ENCODE measurements at regions not wholly inside any gene's neighbourhood (a gene's known extent, or its start where the extent isn't known, plus 50 kb on each side); places are given as distances from the start of the nearest gene placed in this dataset.

DNA sequence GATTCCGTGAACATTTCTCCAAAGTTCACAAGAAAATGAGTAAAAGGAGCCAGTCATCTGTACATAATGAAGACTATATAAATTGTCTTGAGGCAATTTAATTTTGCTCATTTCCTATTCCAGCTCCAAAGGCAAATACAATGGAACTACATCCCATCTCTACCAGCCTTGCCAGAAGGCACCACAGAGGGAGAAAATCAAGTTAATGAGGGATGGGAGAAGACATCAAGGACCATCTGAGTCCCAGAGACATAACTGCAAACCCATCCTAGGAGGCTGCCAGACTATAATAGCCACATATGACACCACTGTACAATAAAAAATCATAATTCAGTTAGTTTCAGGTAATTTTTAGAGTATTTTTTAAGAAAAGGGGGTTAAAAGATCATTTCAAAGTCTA, 136.3 kb upstream of the RGMB start:
- no peaks in the 10 kb centered on the region for H3K36me3 ChIP-seq (ENCODE audit: insufficient read depth, low read length)
- no peaks in the 10 kb centered on the region for H3K36me3 Mint-ChIP-seq (ENCODE audit: low read depth)
- no peak overlapping the region for H3K4me3 ChIP-seq (ENCODE audit: low read length)
- intact Hi-C loops (cut with DNase I, micrococcal nuclease): no loop called here
- POLR2A ChIA-PET: no interaction called here
- no peak overlapping the region for H3K27ac ChIP-seq (ENCODE audit: low read depth in 1 of 2, low read length in 2 of 2)
- TF ChIP-seq, protein P1, sequence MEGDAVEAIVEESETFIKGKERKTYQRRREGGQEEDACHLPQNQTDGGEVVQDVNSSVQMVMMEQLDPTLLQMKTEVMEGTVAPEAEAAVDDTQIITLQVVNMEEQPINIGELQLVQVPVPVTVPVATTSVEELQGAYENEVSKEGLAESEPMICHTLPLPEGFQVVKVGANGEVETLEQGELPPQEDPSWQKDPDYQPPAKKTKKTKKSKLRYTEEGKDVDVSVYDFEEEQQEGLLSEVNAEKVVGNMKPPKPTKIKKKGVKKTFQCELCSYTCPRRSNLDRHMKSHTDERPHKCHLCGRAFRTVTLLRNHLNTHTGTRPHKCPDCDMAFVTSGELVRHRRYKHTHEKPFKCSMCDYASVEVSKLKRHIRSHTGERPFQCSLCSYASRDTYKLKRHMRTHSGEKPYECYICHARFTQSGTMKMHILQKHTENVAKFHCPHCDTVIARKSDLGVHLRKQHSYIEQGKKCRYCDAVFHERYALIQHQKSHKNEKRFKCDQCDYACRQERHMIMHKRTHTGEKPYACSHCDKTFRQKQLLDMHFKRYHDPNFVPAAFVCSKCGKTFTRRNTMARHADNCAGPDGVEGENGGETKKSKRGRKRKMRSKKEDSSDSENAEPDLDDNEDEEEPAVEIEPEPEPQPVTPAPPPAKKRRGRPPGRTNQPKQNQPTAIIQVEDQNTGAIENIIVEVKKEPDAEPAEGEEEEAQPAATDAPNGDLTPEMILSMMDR (IDR thresholded peaks at IDR 0.05): no peak
- no peak overlapping the region for H3K27ac Mint-ChIP-seq
- DNase-seq (no peak), ATAC-seq (ENCODE audit: poor library complexity) (no peak)
- no peaks in the 10 kb centered on the region for H3K4me1 ChIP-seq (ENCODE audit: insufficient read depth, low read length)
- peaks cover 0 to 3% of the 10 kb centered on the region in 2 experiments for H3K9me3 ChIP-seq (ENCODE audit: control insufficient read depth in 1 of 2, insufficient read depth in 1 of 2, low read length in 2 of 2)
- H3K4me1 Mint-ChIP-seq (ENCODE audit: low read depth): no peaks in the 10 kb centered on the region
- CTCF ChIA-PET: no interaction called here
- H3K9me3 Mint-ChIP-seq: no peaks in the 10 kb centered on the region
- H3K4me3 Mint-ChIP-seq: no peak overlapping the region
- peaks cover 11% of the 10 kb centered on the region for H3K27me3 Mint-ChIP-seq
- H3K27me3 ChIP-seq (ENCODE audit: control insufficient read depth in 1 of 2, insufficient read depth in 2 of 2, low read length in 2 of 2): no peaks in the 10 kb centered on the region

DNA sequence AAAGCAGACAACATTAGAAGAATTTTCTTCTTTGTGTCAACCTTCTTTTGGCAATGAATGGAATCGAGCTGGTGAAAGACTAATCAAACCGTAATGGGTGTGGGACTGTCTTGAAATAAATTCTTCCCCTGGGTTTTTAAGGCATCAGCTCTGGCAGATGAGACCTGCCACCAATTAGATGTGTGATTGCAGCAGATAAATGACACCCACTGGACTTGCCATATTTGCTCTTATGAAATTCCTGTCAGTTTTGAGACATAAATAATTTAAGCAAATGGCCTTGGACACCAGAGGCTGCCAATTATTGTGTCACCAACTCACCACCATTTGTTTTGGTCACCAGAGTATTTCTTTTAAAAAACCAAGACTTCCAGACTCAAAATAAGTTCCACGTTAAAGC, 135.9 kb upstream of the RGMB start:
- H3K4me3 Mint-ChIP-seq: no peak overlapping the region
- Histone ChIP-seq H3K36me3 (ENCODE audit: insufficient read depth, low read length) (no peaks in the 10 kb centered on the region), H3K9me3 (ENCODE audit: control insufficient read depth in 1 of 2, insufficient read depth in 1 of 2, low read length in 2 of 2) (peaks cover 0 to 3% of the 10 kb centered on the region in 2 experiments), H3K27me3 (ENCODE audit: control insufficient read depth in 1 of 2, insufficient read depth in 2 of 2, low read length in 2 of 2) (no peaks in the 10 kb centered on the region), H3K27ac (ENCODE audit: low read depth in 1 of 2, low read length in 2 of 2) (no peak overlapping the region), H3K4me3 (ENCODE audit: low read length) (no peak overlapping the region), H3K4me1 (ENCODE audit: insufficient read depth, low read length) (no peaks in the 10 kb centered on the region)
- H3K27me3 Mint-ChIP-seq: peaks cover 11% of the 10 kb centered on the region
- no peak overlapping the region for H3K27ac Mint-ChIP-seq
- ATAC-seq (ENCODE audit: poor library complexity) (no peak), DNase-seq (no peak)
- H3K4me1 Mint-ChIP-seq (ENCODE audit: low read depth): no peaks in the 10 kb centered on the region
- intact Hi-C loops (cut with DNase I, micrococcal nuclease): no loop called here
- ChIA-PET POLR2A (no interaction called here), CTCF (no interaction called here)
- no peaks in the 10 kb centered on the region for H3K36me3 Mint-ChIP-seq (ENCODE audit: low read depth)
- no peaks in the 10 kb centered on the region for H3K9me3 Mint-ChIP-seq
- TF ChIP-seq, protein P1 (IDR thresholded peaks at IDR 0.05): no peak

DNA sequence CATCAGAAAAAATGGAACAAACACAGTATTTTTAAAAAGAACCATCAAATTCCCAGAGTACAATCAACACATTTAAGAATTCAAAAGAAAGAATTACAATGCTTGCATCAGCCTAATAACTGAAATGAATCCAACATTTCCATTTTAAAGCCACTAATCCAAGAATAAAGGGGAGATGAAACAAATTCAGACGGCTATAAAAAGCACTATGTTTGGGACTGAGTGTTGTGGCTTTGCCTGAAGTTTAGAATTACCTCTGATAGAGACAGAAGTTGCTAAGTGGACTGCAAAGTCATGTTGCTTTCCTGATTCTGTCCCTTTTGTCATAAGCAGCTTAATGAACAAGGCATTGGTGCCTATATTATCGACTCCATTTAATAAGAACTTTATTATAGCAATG, 135.4 kb upstream of the RGMB start:
- intact Hi-C loops (cut with DNase I, micrococcal nuclease): no loop called here
- POLR2A ChIA-PET: no interaction called here
- Mint-ChIP-seq H3K27ac (no peak overlapping the region), H3K9me3 (no peaks in the 10 kb centered on the region), H3K27me3 (peaks cover 11% of the 10 kb centered on the region), H3K4me1 (ENCODE audit: low read depth) (no peaks in the 10 kb centered on the region), H3K36me3 (ENCODE audit: low read depth) (no peaks in the 10 kb centered on the region), H3K4me3 (no peak overlapping the region)
- Histone ChIP-seq H3K27me3 (ENCODE audit: control insufficient read depth in 1 of 2, insufficient read depth in 2 of 2, low read length in 2 of 2) (no peaks in the 10 kb centered on the region), H3K4me3 (ENCODE audit: low read length) (no peak overlapping the region), H3K27ac (ENCODE audit: low read depth in 1 of 2, low read length in 2 of 2) (no peak overlapping the region), H3K9me3 (ENCODE audit: control insufficient read depth in 1 of 2, insufficient read depth in 1 of 2, low read length in 2 of 2) (peaks cover 0 to 3% of the 10 kb centered on the region in 2 experiments), H3K4me1 (ENCODE audit: insufficient read depth, low read length) (no peaks in the 10 kb centered on the region), H3K36me3 (ENCODE audit: insufficient read depth, low read length) (no peaks in the 10 kb centered on the region)
- TF ChIP-seq, protein P1 (IDR thresholded peaks at IDR 0.05): no peak
- CTCF ChIA-PET: no interaction called here
- DNase-seq: no peak
- ATAC-seq (ENCODE audit: poor library complexity): no peak
